ENCODE measurements at regions not wholly inside any gene's neighbourhood (a gene's known extent, or its start where the extent isn't known, plus 50 kb on each side); places are given as distances from the start of the nearest gene placed in this dataset.

DNA sequence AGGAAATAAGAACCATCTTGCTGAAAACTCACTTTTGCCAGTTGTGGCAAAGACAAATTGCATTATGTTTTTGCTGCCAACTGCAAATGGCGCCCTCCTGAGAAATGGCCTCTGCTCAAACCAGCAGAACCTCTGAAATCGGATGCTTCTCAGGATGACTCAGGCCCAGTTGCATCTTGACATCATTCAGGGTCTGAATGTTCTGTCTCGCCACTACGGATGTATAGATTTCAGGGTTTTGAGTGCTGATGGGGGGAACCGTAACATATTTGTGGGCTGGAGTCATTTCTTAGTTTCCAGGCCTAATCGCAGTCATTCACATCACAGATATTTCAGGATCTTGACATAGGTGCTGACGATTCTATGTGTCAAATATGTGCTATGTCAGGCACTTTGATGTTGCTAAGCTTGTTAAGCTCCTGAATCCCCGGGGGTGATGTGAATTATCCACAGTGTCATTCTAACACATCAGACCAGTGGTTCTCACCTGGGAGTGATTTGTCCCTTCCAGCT, 207.1 kb downstream of the NFATC2 start:
- H3K27ac ChIP-seq, result no peak overlapping the region
- TF ChIP-seq, protein P1, sequence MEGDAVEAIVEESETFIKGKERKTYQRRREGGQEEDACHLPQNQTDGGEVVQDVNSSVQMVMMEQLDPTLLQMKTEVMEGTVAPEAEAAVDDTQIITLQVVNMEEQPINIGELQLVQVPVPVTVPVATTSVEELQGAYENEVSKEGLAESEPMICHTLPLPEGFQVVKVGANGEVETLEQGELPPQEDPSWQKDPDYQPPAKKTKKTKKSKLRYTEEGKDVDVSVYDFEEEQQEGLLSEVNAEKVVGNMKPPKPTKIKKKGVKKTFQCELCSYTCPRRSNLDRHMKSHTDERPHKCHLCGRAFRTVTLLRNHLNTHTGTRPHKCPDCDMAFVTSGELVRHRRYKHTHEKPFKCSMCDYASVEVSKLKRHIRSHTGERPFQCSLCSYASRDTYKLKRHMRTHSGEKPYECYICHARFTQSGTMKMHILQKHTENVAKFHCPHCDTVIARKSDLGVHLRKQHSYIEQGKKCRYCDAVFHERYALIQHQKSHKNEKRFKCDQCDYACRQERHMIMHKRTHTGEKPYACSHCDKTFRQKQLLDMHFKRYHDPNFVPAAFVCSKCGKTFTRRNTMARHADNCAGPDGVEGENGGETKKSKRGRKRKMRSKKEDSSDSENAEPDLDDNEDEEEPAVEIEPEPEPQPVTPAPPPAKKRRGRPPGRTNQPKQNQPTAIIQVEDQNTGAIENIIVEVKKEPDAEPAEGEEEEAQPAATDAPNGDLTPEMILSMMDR (conservative IDR thresholded peaks at IDR 0.05), result no peak

DNA sequence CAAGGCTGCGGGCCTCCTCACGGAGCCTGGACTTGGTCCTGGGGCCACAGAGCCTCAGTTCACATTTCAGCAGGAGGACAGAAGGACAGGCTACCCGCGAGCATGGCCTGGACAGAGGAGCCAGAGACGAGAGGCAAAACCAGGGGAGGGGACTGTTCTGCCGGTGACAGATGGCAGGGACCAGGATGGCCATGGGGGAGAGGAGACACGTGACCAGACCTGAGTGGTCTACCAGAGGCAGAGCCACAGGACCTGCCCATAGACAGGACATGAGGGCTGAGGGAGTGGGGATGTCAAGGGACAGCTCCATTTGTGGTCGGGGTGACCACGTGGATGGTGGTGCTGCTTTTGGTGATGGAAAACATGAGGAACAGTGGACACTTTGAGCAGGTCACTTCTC, 207.9 kb downstream of the NFATC2 start:
- no peak overlapping the region for H3K27ac ChIP-seq
- TF ChIP-seq, protein P1 (conservative IDR thresholded peaks at IDR 0.05), result no peak

DNA sequence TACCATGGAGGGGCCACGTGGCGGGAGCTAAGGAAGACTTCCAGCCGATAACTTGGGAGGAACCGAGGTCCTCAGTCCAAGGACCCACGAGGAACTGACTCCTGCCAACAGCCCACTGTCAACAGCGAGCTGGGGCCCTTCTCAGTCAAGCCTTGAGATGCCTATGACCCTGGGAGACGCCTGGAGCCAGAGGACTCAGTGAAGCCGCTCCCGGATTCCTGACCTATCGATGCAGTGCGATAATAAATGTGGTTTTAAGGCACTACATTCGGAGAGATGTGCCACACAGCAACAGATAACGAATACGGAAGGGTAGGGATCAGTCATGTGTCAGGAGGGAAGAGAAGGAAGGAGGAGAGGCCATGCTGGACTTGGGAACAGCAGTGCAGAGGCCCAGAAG, 208.5 kb downstream of the NFATC2 start:
- TF ChIP-seq, protein P1 (conservative IDR thresholded peaks at IDR 0.05), result no peak
- no peak overlapping the region for H3K27ac ChIP-seq

DNA sequence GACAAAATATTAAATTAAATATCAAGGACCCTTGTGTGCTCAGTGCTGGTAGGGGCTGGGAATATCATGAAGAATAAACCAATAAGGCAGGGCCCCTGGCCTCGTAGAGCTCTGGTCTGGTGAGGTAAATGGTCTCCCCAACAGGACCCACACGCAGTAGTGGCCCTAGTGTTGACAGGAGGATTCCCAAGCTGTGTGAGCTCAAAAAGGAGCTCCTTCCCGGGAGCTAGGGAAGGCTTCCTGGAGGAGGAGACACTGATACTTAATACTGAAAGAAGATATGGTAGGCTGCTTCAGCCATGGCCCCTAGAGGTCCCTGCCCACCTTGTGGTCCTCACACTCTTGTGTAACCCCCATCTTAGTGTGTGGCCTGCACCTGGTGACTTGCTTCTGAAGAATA, 209.1 kb downstream of the NFATC2 start:
- no peak overlapping the region for H3K27ac ChIP-seq
- TF ChIP-seq, protein P1 (conservative IDR thresholded peaks at IDR 0.05), result no peak

DNA sequence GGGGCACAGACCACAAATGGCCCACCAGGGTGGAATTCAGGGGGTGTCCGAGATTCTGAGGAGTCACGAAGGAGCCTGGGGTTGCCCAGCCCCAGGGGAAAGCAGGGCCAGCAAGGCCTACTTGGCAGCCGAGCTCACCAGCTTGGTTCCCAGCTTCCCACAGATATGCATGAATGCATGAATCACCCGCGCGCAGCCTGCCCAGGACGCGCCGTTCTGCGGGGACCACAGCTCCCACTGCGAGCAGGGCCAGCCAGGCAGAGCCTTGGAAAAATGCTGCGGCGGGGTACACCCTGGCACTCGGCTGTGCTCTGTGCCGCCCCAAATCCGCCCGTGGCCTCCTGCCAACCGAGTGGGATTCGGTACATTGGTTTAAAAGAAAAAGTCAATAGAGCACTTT, 211.0 kb downstream of the NFATC2 start:
- H3K27ac ChIP-seq, result no peak overlapping the region
- TF ChIP-seq, protein P1 (conservative IDR thresholded peaks at IDR 0.05), result no peak

DNA sequence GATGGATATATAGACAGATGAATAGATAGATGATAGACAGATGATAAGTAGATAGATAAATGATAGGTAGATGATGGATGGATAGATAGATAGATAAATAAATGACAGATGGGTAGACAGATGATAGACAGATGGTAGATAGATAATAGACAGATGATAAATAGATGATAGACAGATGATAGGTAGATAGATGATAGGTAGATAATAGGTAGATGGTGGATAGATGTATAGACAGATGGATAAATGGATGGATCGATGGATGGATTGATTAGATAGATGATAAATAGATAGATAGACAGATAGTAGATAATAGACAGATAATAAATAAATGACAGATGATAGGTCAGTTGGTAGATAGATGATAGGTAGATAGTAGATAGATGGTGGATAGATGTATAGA, 212.7 kb downstream of the NFATC2 start:
- TF ChIP-seq, protein P1 (conservative IDR thresholded peaks at IDR 0.05), result no peak
- no peak overlapping the region for H3K27ac ChIP-seq

DNA sequence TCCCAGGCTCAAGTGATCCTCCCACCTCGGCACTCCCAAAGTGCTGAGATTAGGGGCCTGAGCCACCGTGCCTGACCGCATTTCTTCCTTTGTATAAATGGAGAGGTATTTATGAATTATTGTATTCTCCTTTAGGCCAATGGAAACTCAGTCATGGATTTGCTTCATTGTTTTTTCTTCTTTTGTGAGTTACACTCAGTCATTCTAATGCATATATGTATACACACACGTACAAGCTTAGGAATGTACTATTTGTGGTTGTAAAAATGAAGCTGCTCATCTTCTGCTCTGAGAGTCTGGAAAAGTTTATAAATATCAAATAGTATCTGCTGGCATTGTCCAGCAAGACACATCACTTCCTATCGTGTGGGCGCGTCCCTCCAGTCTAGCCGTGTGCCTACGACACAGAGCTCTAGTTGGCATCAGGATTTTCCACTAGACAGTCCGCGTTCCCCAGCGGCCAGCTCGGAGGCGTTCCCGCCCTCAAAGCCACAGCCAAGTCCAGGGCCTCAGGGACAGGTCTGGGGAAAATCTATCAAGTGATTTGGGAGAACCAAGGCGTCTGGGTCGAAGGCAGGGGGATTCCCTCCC, 215.2 kb downstream of the NFATC2 start:
- H3K27ac ChIP-seq, result no peak overlapping the region
- TF ChIP-seq, protein P1 (conservative IDR thresholded peaks at IDR 0.05), result no peak

Measured in VCaP (cell line).